Right atrium auricular region (tissue), 2 donors: ENCODE measurements at regions not wholly inside any gene's neighbourhood (a gene's known extent, or its start where the extent isn't known, plus 50 kb on each side); places are given as distances from the start of the nearest gene placed in this dataset.

Experiments used
- DNase-seq: peaks from one replicate; pipeline ENCODE4 v3.0.0-alpha.2; 2019; ENCODE audit warnings: low spot score
- H3K27ac ChIP-seq, 2 donors: fragments of 200-600 bp; sonication (generic); 1 replicate in 1 of 2; 2 replicates in 1 of 2; pipeline ENCODE4 v1.5.1; 2016 to 2019
- H3K27me3 ChIP-seq, 2 donors: fragments of 200-600 bp; sonication (generic); one replicate each; pipeline versions ENCODE4 v1.5.1 to v1.6.0; 2017 to 2019
- H3K36me3 ChIP-seq: fragments of 200-600 bp; sonication (generic); one replicate; pipeline ENCODE4 v1.5.1; 2016
- H3K4me1 ChIP-seq, 2 donors: fragments of 200-600 bp; sonication (generic); one replicate each; pipeline versions ENCODE4 v1.5.1 to v1.6.0; 2017 to 2019
- H3K4me3 ChIP-seq, 2 donors: fragments of 200-600 bp; sonication (generic); 1 replicate in 1 of 2; 2 replicates in 1 of 2; pipeline ENCODE4 v1.5.1; 2017 to 2019; ENCODE audit warnings: mild to moderate bottlenecking in 1 of 2, moderate library complexity in 1 of 2
- H3K9me3 ChIP-seq, 2 donors: fragments of 200-600 bp; sonication (generic); one replicate each; pipeline ENCODE4 v1.5.1; 2019
- TF ChIP-seq, protein P1 (sequence below), 2 donors: fragments of 200-600 bp; sonication (generic); IDR thresholded peaks; one replicate each; pipeline ENCODE4 v1.5.1; 2019; ENCODE audit warnings: antibody characterized with exemption in 2 of 2

- Histone ChIP-seq H3K27ac (no peak overlapping the region), H3K27me3 (no peaks in the 10 kb centered on the region), H3K4me3 (no peak overlapping the region), H3K4me1 (no peaks in the 10 kb centered on the region), H3K9me3 (no peaks in the 10 kb centered on the region), H3K36me3 (no peaks in the 10 kb centered on the region)
- DNase-seq = no peak
- TF ChIP-seq, protein P1, sequence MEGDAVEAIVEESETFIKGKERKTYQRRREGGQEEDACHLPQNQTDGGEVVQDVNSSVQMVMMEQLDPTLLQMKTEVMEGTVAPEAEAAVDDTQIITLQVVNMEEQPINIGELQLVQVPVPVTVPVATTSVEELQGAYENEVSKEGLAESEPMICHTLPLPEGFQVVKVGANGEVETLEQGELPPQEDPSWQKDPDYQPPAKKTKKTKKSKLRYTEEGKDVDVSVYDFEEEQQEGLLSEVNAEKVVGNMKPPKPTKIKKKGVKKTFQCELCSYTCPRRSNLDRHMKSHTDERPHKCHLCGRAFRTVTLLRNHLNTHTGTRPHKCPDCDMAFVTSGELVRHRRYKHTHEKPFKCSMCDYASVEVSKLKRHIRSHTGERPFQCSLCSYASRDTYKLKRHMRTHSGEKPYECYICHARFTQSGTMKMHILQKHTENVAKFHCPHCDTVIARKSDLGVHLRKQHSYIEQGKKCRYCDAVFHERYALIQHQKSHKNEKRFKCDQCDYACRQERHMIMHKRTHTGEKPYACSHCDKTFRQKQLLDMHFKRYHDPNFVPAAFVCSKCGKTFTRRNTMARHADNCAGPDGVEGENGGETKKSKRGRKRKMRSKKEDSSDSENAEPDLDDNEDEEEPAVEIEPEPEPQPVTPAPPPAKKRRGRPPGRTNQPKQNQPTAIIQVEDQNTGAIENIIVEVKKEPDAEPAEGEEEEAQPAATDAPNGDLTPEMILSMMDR (IDR thresholded peaks at IDR 0.05) = no peak
Measured at GRCh38 chr6:18053078-18053477, 65.6 kb upstream of the KIF13A start.

DNA sequence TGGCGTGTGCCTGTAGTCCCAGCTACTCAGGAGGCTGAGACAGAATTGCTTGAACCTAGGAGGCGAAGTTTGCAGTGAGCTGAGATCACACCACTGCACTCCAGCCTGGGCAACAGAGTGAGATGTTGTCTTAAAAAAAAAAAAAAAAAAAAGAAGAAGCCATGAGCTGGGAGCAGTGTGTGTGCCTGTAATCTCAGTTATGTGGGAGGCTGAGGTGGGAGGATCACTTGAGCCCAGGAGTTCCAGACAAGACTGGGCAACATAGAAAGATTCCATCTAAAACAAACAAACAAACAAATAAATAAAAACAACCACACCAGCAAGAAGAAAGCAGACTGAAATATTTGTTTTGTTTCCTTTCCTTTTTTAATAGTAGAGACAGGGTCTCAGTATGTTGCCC, 62.2 kb upstream of the KIF13A start:
- H3K27ac ChIP-seq = no peak overlapping the region
- DNase-seq = no peak
- H3K36me3 ChIP-seq = no peaks in the 10 kb centered on the region
- peaks cover 0 to under 1% of the 10 kb centered on the region in 2 donors for H3K4me1 ChIP-seq
- no peaks in the 10 kb centered on the region for H3K9me3 ChIP-seq
- no peak overlapping the region for H3K4me3 ChIP-seq
- no peaks in the 10 kb centered on the region for H3K27me3 ChIP-seq
- TF ChIP-seq, protein P1 (IDR thresholded peaks at IDR 0.05) = no peak

GRCh38 chr6:18048953-18049630, 61.7 kb upstream of the KIF13A start:
- Histone ChIP-seq H3K4me3 (no peak overlapping the region), H3K9me3 (no peaks in the 10 kb centered on the region), H3K36me3 (no peaks in the 10 kb centered on the region), H3K27ac (no peak overlapping the region), H3K4me1 (peaks cover 0 to 4% of the 10 kb centered on the region in 2 donors), H3K27me3 (no peaks in the 10 kb centered on the region)
- TF ChIP-seq, protein P1 (IDR thresholded peaks at IDR 0.05) = no peak
- no peak for DNase-seq

- Histone ChIP-seq H3K4me3 (no peak overlapping the region), H3K27me3 (no peaks in the 10 kb centered on the region), H3K36me3 (no peaks in the 10 kb centered on the region), H3K4me1 (peaks cover 0 to 15% of the 10 kb centered on the region in 2 donors), H3K27ac (no peak overlapping the region), H3K9me3 (no peaks in the 10 kb centered on the region)
- TF ChIP-seq, protein P1 (IDR thresholded peaks at IDR 0.05) = no peak
- DNase-seq = no peak
Measured at GRCh38 chr6:18047406-18047805, 60.0 kb upstream of the KIF13A start.

DNA sequence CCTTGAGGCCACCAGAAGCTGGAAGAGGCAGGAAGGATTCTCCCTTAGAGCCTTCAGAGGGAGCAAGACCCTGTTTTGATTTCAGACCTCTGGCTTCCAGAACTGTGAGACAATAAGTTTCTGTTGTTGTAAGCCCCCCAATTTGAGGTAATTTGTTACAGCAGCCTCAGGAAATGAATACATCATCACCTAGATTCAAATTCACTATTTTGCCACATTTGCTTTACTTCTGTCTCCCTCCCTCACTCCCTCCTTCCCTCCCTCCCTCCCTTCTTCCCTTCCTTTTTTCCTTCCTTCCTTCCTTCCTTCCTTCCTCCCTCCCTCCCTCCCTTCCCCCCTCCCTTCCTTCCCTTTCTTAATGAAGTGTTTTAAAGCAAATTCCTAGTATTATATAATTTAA, 58.1 kb upstream of the KIF13A start:
- H3K9me3 ChIP-seq = no peaks in the 10 kb centered on the region
- H3K4me1 ChIP-seq = peaks cover 0 to 19% of the 10 kb centered on the region in 2 donors
- H3K36me3 ChIP-seq = no peaks in the 10 kb centered on the region
- no peak overlapping the region for H3K27ac ChIP-seq
- TF ChIP-seq, protein P1 (IDR thresholded peaks at IDR 0.05) = no peak
- DNase-seq = no peak
- H3K27me3 ChIP-seq = no peaks in the 10 kb centered on the region
- H3K4me3 ChIP-seq = no peak overlapping the region
